Gastroesophageal sphincter (tissue), 3 donors: ENCODE measurements at regions not wholly inside any gene's neighbourhood (a gene's known extent, or its start where the extent isn't known, plus 50 kb on each side); places are given as distances from the start of the nearest gene placed in this dataset.
A peak's percentile ranks its signal among the peaks of the same experiment; 100 is the strongest.

Source experiments
- EP300 ChIP-seq: sonication (generic); formaldehyde crosslinking; IDR thresholded peaks from one replicate; pipeline ENCODE4 v1.6.1; 2017; ENCODE audit warnings: antibody characterized with exemption, mild to moderate bottlenecking
- POLR2A ChIP-seq, 2 donors: fragments of 450-650 bp; IDR thresholded peaks; one replicate each; pipeline ENCODE4 v1.6.1; 2017; ENCODE audit warnings: antibody characterized with exemption in 2 of 2, mild to moderate bottlenecking in 2 of 2, moderate library complexity in 1 of 2
- POLR2AphosphoS5 ChIP-seq: sonication (generic); formaldehyde crosslinking; IDR thresholded peaks from one replicate; pipeline ENCODE4 v1.6.1; 2017; ENCODE audit warnings: antibody characterized with exemption
- TF ChIP-seq, protein P1 (sequence below), 4 experiments: fragments of 200-600 bp in 2 of 4; fragments of 450-650 bp in 2 of 4; sonication (generic) in 1 of 4; IDR thresholded peaks; one replicate each; pipeline ENCODE4 v1.5.1; 2017 to 2019; ENCODE audit warnings: antibody characterized with exemption in 4 of 4, mild to moderate bottlenecking in 2 of 4, moderate library complexity in 2 of 4

DNA sequence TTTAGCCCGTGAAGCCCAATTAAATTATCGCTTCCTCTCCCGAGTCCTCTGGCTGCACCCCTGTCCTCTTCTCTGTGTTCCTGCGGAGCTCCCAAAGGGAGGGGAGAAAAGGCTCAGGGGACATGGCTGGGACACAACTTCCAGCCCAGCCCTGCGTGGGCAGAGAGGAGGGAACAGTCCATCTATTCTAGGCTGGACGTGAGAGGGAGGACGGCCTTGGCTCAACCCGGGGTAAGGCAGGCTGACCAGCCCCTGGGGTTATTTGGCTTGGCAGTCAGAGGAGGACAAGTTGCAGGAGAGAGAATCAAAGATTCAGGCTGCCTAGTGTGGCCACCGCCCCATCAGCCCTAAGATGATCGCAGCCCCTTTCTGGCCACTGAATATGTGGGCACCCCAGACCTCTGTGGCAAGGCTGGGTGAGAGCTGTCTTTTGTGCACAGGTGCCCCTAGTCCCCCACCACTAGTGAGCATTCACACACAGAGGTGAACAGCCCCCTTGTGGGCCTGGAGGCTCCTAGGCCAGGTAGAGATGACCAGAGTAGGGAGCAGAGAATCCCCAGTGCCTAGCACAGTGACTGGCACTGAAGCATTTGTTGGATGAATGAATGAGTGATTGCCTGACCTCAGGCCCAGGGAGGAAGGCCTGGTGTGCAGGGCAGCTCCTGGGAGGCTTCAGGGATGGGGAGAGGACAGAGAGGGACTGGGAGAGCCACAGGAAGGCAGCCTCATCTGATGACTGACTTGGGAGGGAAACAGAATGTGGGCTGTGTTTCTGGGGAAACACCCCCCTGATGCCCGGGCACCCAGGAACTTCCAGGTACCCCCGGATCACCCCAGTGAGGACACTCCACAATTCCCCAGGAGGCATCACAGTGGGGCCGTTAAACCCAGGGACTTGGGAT lies 133.9 kb downstream of the C9orf50 start:
- TF ChIP-seq POLR2AphosphoS5 (peak; percentile 93), POLR2A (IDR thresholded peaks at IDR 0.05) (peak in 1 of 2 donors; percentile 34), EP300 (no peak)
- TF ChIP-seq, protein P1, sequence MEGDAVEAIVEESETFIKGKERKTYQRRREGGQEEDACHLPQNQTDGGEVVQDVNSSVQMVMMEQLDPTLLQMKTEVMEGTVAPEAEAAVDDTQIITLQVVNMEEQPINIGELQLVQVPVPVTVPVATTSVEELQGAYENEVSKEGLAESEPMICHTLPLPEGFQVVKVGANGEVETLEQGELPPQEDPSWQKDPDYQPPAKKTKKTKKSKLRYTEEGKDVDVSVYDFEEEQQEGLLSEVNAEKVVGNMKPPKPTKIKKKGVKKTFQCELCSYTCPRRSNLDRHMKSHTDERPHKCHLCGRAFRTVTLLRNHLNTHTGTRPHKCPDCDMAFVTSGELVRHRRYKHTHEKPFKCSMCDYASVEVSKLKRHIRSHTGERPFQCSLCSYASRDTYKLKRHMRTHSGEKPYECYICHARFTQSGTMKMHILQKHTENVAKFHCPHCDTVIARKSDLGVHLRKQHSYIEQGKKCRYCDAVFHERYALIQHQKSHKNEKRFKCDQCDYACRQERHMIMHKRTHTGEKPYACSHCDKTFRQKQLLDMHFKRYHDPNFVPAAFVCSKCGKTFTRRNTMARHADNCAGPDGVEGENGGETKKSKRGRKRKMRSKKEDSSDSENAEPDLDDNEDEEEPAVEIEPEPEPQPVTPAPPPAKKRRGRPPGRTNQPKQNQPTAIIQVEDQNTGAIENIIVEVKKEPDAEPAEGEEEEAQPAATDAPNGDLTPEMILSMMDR (IDR thresholded peaks at IDR 0.05), result no peak
